ENCODE measurements at regions not wholly inside any gene's neighbourhood (a gene's known extent, or its start where the extent isn't known, plus 50 kb on each side); places are given as distances from the start of the nearest gene placed in this dataset.

DNA sequence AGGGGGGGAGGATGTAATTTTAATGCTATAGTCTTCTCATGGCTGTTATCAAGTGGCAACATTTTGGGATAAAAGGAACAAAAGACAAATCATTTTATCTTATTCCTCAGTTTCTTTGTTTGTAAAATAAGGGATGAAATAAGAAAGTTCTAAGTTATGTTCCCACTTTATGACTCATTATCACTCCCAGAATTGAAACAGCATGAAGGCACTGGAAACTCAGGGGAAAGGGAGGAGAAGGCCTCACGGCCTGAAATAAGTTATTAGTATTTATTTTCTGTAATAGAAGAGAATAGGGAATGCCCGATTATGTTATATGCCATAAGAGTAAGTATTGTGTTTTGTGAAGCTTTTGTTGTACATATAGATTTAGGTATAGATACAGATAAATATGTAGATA lies 85.0 kb upstream of the NAMPT start:
- Histone ChIP-seq H3K79me2 (ENCODE audit: insufficient read depth, low read length) (no peaks in the 10 kb centered on the region), H3K9me3 (ENCODE audit: low read length) (no peaks in the 10 kb centered on the region), H2AFZ (ENCODE audit: low read length) (no peak overlapping the region), H3F3A (ENCODE audit: insufficient read depth, low read length) (no peaks in the 10 kb centered on the region), H3K4me3 (ENCODE audit: low read depth, low read length, poor library complexity, severe bottlenecking) (no peak overlapping the region), H3K9ac (ENCODE audit: low read length) (no peak overlapping the region), H4K20me1 (ENCODE audit: insufficient read depth, low read length) (no peaks in the 10 kb centered on the region), H3K27me3 (ENCODE audit: insufficient read depth, low read length) (no peaks in the 10 kb centered on the region), H3K4me1 (ENCODE audit: insufficient read depth, low read length, severe bottlenecking) (no peaks in the 10 kb centered on the region), H3K9me2 (ENCODE audit: low read depth, low read length) (no peaks in the 10 kb centered on the region), H3K27ac (ENCODE audit: low read depth, low read length, poor library complexity, severe bottlenecking) (no peak overlapping the region), H3K36me3 (ENCODE audit: insufficient read depth, low read length) (no peaks in the 10 kb centered on the region), H3K4me2 (ENCODE audit: low read length) (no peak overlapping the region)
- TF ChIP-seq CTCF (IDR thresholded peaks at IDR 0.05; ENCODE audit: low read length) (no peak), EZH2 (IDR thresholded peaks at IDR 0.05; ENCODE audit: borderline replicate concordance, low read length) (no peak)

DNA sequence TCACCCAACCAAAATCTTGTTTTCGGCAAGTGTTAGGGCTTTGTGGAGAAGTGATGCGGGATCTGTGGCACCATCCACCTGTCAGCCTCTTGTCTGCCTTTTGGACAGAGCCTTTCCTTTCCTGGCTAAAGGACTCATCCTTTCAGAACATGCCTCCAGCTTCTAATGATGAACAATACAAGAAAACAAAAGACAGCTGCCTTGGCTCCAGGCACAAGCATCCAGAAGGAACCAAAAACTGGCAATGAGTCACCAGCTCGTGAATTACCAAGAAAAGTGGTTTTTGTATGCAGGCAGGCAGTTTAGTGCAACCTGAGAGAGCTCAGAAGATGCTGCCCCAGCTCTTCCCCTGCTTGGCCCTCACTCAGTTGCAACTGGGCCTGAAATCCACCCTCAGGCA lies 84.6 kb upstream of the NAMPT start:
- Histone ChIP-seq H3K4me3 (ENCODE audit: low read depth, low read length, poor library complexity, severe bottlenecking) (no peak overlapping the region), H3K4me2 (ENCODE audit: low read length) (no peak overlapping the region), H3K79me2 (ENCODE audit: insufficient read depth, low read length) (no peaks in the 10 kb centered on the region), H4K20me1 (ENCODE audit: insufficient read depth, low read length) (no peaks in the 10 kb centered on the region), H3F3A (ENCODE audit: insufficient read depth, low read length) (no peaks in the 10 kb centered on the region), H3K27ac (ENCODE audit: low read depth, low read length, poor library complexity, severe bottlenecking) (no peak overlapping the region), H2AFZ (ENCODE audit: low read length) (no peak overlapping the region), H3K9me2 (ENCODE audit: low read depth, low read length) (no peaks in the 10 kb centered on the region), H3K4me1 (ENCODE audit: insufficient read depth, low read length, severe bottlenecking) (no peaks in the 10 kb centered on the region), H3K9ac (ENCODE audit: low read length) (no peak overlapping the region), H3K36me3 (ENCODE audit: insufficient read depth, low read length) (no peaks in the 10 kb centered on the region), H3K9me3 (ENCODE audit: low read length) (no peaks in the 10 kb centered on the region), H3K27me3 (ENCODE audit: insufficient read depth, low read length) (no peaks in the 10 kb centered on the region)
- TF ChIP-seq CTCF (IDR thresholded peaks at IDR 0.05; ENCODE audit: low read length) (no peak), EZH2 (IDR thresholded peaks at IDR 0.05; ENCODE audit: borderline replicate concordance, low read length) (no peak)

DNA sequence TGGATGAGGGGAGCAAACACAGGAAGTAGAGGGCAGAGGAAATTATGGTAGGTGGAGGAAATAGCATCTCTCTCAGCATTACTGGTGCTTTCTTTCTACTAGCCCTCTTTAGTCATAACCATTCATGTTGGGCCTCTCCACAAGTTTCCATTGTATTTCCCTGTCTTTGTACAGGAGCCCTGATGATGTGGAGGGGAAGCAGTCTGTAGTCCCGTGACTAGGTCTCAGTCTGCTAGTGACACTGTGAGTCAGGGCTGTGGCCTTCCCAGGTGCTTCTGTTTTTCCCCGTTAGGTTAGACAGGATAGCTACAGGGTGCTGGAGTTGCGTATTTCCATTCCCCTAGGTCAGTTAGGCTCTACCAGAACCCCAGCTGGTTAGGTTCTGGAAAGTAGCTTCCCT lies 82.9 kb upstream of the NAMPT start:
- Histone ChIP-seq H3K9ac (ENCODE audit: low read length) (no peak overlapping the region), H3K4me1 (ENCODE audit: insufficient read depth, low read length, severe bottlenecking) (no peaks in the 10 kb centered on the region), H3K27me3 (ENCODE audit: insufficient read depth, low read length) (no peaks in the 10 kb centered on the region), H3K9me2 (ENCODE audit: low read depth, low read length) (no peaks in the 10 kb centered on the region), H3K79me2 (ENCODE audit: insufficient read depth, low read length) (no peaks in the 10 kb centered on the region), H3K4me2 (ENCODE audit: low read length) (no peak overlapping the region), H3K36me3 (ENCODE audit: insufficient read depth, low read length) (no peaks in the 10 kb centered on the region), H3K27ac (ENCODE audit: low read depth, low read length, poor library complexity, severe bottlenecking) (no peak overlapping the region), H3K9me3 (ENCODE audit: low read length) (no peaks in the 10 kb centered on the region), H2AFZ (ENCODE audit: low read length) (no peak overlapping the region), H3F3A (ENCODE audit: insufficient read depth, low read length) (no peaks in the 10 kb centered on the region), H3K4me3 (ENCODE audit: low read depth, low read length, poor library complexity, severe bottlenecking) (no peak overlapping the region), H4K20me1 (ENCODE audit: insufficient read depth, low read length) (no peaks in the 10 kb centered on the region)
- no peak for TF ChIP-seq CTCF (IDR thresholded peaks at IDR 0.05; ENCODE audit: low read length)
- TF ChIP-seq EZH2 (IDR thresholded peaks at IDR 0.05; ENCODE audit: borderline replicate concordance, low read length) = no peak
